Sigmoid colon (tissue), 6 donors: ENCODE measurements at regions not wholly inside any gene's neighbourhood (a gene's known extent, or its start where the extent isn't known, plus 50 kb on each side); places are given as distances from the start of the nearest gene placed in this dataset.

Experiments used
- DNase-seq: peaks from one replicate; pipeline ENCODE4 v3.0.0-alpha.2; 2019
- H3K27ac ChIP-seq, 4 donors: fragments of 200-600 bp; sonication (generic); one replicate each; pipeline ENCODE4 v1.5.1; 2016 to 2019; ENCODE audit warnings: mild to moderate bottlenecking in 1 of 4
- H3K27me3 ChIP-seq, 3 donors: fragments of 200-600 bp; sonication (generic); one replicate each; pipeline ENCODE4 v1.5.1; 2019; ENCODE audit warnings: mild to moderate bottlenecking in 1 of 3
- H3K36me3 ChIP-seq, 4 donors: fragments of 200-600 bp; sonication (generic); one replicate each; pipeline ENCODE4 v1.5.1; 2016 to 2019
- H3K4me1 ChIP-seq, 4 donors: fragments of 200-600 bp; sonication (generic); one replicate each; pipeline ENCODE4 v1.5.1; 2017 to 2019
- H3K4me3 ChIP-seq, 4 donors: fragments of 200-600 bp; sonication (generic); one replicate each; pipeline ENCODE4 v1.5.1; 2017 to 2019; ENCODE audit warnings: mild to moderate bottlenecking in 2 of 4, moderate library complexity in 1 of 4
- H3K9me3 ChIP-seq, 4 donors: fragments of 200-600 bp in 3 of 4; sonication (generic) in 3 of 4; one replicate each; pipeline versions ENCODE4 v1.5.1 to v1.6.1; 2013 to 2019
- CTCF ChIP-seq, 4 experiments: fragments of 450-650 bp in 3 of 4; fragments of 200-600 bp in 1 of 4; IDR thresholded peaks; one replicate each; pipeline ENCODE4 v1.5.1; 2016 to 2019; ENCODE audit warnings: antibody characterized with exemption in 4 of 4, mild to moderate bottlenecking in 3 of 4, moderate library complexity in 2 of 4
- EP300 ChIP-seq, 4 donors: sonication (generic); formaldehyde crosslinking; IDR thresholded peaks; one replicate each; pipeline ENCODE4 v1.6.1; 2017; ENCODE audit warnings: antibody characterized with exemption in 4 of 4
- POLR2A ChIP-seq, 2 donors: fragments of 450-650 bp; IDR thresholded peaks; one replicate each; pipeline ENCODE4 v1.6.1; 2016; ENCODE audit warnings: antibody characterized with exemption in 2 of 2, mild to moderate bottlenecking in 2 of 2, moderate library complexity in 2 of 2
- POLR2AphosphoS5 ChIP-seq, 4 donors: sonication (generic); formaldehyde crosslinking; IDR thresholded peaks; one replicate each; pipeline ENCODE4 v1.6.1; 2017; ENCODE audit warnings: antibody characterized with exemption in 4 of 4
- WGBS, 2 donors: extraction: QIAGEN DNeasy Blood & Tissue Kit; methylation state at CpG; one replicate each; pipeline ENCODE4 v1.1.7; 2013; 5-methylcytosine and 5-hydroxymethylcytosine counted together
- intact Hi-C: fragments of 100-400 bp; cut with DNase I; formaldehyde crosslinking; loops from one replicate; pipeline ENCODE4 v1.15.1; 2023
- donor health status: healthy with polysubstance abuse.
- donor health status: healthy.

GRCh38 chr2:172285010-172285621 is 142.3 kb upstream of the ITGA6 start:
- Histone ChIP-seq H3K27ac (peak overlapping the region in 2 of 4 donors; percentile 10 to 12), H3K27me3 (no peaks in the 10 kb centered on the region), H3K9me3 (no peaks in the 10 kb centered on the region), H3K4me3 (no peak overlapping the region), H3K4me1 (peaks cover 0 to 19% (median 7%) of the 10 kb centered on the region in 4 donors), H3K36me3 (no peaks in the 10 kb centered on the region)
- intact Hi-C loops = no loop called here
- 64 to 75% methylated on average over 5 of the region's 5 CpGs for WGBS, 2 donors
- no peak for TF ChIP-seq POLR2AphosphoS5 (IDR thresholded peaks at IDR 0.05)
- TF ChIP-seq POLR2A (IDR thresholded peaks at IDR 0.05) = no peak
- TF ChIP-seq CTCF (IDR thresholded peaks at IDR 0.05) = no peak
- no peak for TF ChIP-seq EP300 (IDR thresholded peaks at IDR 0.05)
- no peak for DNase-seq

DNA sequence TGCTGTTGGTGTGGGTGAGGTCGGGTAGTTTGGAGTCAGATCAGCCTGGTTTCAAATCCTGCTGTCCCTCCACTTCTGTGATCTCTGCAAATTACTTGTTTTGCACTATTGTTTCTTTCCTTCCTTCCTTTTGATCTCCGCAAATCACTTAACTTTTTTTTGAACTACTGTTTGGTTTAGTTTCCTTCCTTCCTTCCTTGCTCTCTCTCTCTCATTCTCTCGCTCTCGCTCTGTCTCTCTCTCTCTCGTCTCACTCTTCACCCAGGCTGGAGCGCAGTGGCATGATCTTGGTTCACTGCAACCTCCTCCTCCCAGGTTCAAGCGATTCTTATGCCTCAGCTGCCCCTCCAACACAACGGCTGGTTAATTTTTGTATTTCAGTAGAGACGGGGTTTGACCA is 141.6 kb upstream of the ITGA6 start:
- Histone ChIP-seq H3K4me1 (peaks cover 0 to 19% (median 7%) of the 10 kb centered on the region in 4 donors), H3K36me3 (no peaks in the 10 kb centered on the region), H3K27me3 (no peaks in the 10 kb centered on the region), H3K27ac (peak overlapping the region in 2 of 4 donors; percentile 10 to 12), H3K9me3 (no peaks in the 10 kb centered on the region), H3K4me3 (no peak overlapping the region)
- WGBS, 2 donors = 55 to 80% methylated on average over 9 of the region's 9 CpGs
- intact Hi-C loops = no loop called here
- TF ChIP-seq POLR2AphosphoS5 (IDR thresholded peaks at IDR 0.05) (no peak), POLR2A (IDR thresholded peaks at IDR 0.05) (no peak), CTCF (IDR thresholded peaks at IDR 0.05) (no peak), EP300 (IDR thresholded peaks at IDR 0.05) (no peak)
- no peak for DNase-seq

- Histone ChIP-seq H3K27ac (no peak overlapping the region), H3K9me3 (no peaks in the 10 kb centered on the region), H3K36me3 (no peaks in the 10 kb centered on the region), H3K4me3 (no peak overlapping the region), H3K4me1 (peaks cover 0 to 19% (median 7%) of the 10 kb centered on the region in 4 donors), H3K27me3 (no peaks in the 10 kb centered on the region)
- TF ChIP-seq POLR2A (IDR thresholded peaks at IDR 0.05) (no peak), CTCF (IDR thresholded peaks at IDR 0.05) (no peak), EP300 (IDR thresholded peaks at IDR 0.05) (no peak), POLR2AphosphoS5 (IDR thresholded peaks at IDR 0.05) (no peak)
- intact Hi-C loops = no loop called here
- no peak for DNase-seq
Measured at GRCh38 chr2:172287190-172287589, 140.2 kb upstream of the ITGA6 start.

- TF ChIP-seq POLR2AphosphoS5 (IDR thresholded peaks at IDR 0.05) (no peak), CTCF (IDR thresholded peaks at IDR 0.05) (no peak), EP300 (IDR thresholded peaks at IDR 0.05) (no peak), POLR2A (IDR thresholded peaks at IDR 0.05) (no peak)
- Histone ChIP-seq H3K27me3 (no peaks in the 10 kb centered on the region), H3K27ac (no peak overlapping the region), H3K9me3 (no peaks in the 10 kb centered on the region), H3K4me1 (peaks cover 0 to 19% (median 7%) of the 10 kb centered on the region in 4 donors), H3K4me3 (no peak overlapping the region), H3K36me3 (no peaks in the 10 kb centered on the region)
- WGBS, 2 donors = 79 to 84% methylated on average over 6 of the region's 6 CpGs
- no peak for DNase-seq
- intact Hi-C loops = no loop called here
Measured at GRCh38 chr2:172287605-172288315, 139.6 kb upstream of the ITGA6 start.
